GM10248 (cell line): ENCODE measurements at regions not wholly inside any gene's neighbourhood (a gene's known extent, or its start where the extent isn't known, plus 50 kb on each side); places are given as distances from the start of the nearest gene placed in this dataset.

Experiments used
- CTCF ChIA-PET: fragments of 300-600 bp; sonication (Branson Sonifier 250); formaldehyde crosslinking; extraction: SDS; loops from one replicate; lab custom pipeline; 2021; ENCODE audit warnings: antibody characterized with exemption; lab: Yijun Ruan, JAX
- POLR2A ChIA-PET: fragments of 350-650 bp; sonication (Branson Sonifier 250); formaldehyde crosslinking; extraction: SDS; loops from one replicate; lab custom pipeline; 2020; ENCODE audit warnings: antibody characterized with exemption; lab: Yijun Ruan, JAX
- DNase-seq: peaks from one replicate; pipeline ENCODE4 v3.0.0; 2012; ENCODE audit errors: extremely low spot score
- TF ChIP-seq, protein P1 (sequence below): IDR thresholded peaks from 2 replicates; pipeline ENCODE4 v1.5.1; 2012; ENCODE audit warnings: mild to moderate bottlenecking, low read depth; ENCODE audit errors: extremely low read depth, missing control alignments, control extremely low read depth

GRCh38 chr4:90030202-90030601, 97.0 kb upstream of the CCSER1 start:
- TF ChIP-seq, protein P1, sequence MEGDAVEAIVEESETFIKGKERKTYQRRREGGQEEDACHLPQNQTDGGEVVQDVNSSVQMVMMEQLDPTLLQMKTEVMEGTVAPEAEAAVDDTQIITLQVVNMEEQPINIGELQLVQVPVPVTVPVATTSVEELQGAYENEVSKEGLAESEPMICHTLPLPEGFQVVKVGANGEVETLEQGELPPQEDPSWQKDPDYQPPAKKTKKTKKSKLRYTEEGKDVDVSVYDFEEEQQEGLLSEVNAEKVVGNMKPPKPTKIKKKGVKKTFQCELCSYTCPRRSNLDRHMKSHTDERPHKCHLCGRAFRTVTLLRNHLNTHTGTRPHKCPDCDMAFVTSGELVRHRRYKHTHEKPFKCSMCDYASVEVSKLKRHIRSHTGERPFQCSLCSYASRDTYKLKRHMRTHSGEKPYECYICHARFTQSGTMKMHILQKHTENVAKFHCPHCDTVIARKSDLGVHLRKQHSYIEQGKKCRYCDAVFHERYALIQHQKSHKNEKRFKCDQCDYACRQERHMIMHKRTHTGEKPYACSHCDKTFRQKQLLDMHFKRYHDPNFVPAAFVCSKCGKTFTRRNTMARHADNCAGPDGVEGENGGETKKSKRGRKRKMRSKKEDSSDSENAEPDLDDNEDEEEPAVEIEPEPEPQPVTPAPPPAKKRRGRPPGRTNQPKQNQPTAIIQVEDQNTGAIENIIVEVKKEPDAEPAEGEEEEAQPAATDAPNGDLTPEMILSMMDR: no peak
- ChIA-PET CTCF (no interaction called here), POLR2A (no interaction called here)
- DNase-seq: no peak

DNA sequence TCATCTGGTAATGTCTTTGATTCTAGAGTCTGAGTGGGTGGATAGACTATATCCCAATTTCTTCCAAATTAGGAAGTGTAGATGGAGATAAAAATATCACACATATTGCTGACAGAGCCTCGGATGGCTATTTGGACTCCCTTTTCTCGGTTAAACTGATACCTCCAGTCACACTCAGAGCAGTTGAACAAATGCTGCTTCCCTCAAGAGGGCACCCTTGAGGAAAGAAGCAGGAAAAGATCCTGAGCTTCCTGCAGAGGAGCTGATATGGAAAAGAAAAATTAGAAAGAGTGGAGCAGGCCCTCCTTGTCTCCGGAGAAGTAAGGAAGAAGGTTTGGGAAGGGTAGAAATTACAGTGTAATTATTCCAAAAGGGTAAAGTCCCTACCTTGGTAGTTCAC, 96.2 kb upstream of the CCSER1 start:
- CTCF ChIA-PET: no interaction called here
- DNase-seq: no peak
- TF ChIP-seq, protein P1: no peak
- POLR2A ChIA-PET: no interaction called here

GRCh38 chr4:90039122-90039521, 88.1 kb upstream of the CCSER1 start:
- TF ChIP-seq, protein P1: no peak
- CTCF ChIA-PET: no interaction called here
- DNase-seq: no peak
- POLR2A ChIA-PET: no interaction called here

DNA sequence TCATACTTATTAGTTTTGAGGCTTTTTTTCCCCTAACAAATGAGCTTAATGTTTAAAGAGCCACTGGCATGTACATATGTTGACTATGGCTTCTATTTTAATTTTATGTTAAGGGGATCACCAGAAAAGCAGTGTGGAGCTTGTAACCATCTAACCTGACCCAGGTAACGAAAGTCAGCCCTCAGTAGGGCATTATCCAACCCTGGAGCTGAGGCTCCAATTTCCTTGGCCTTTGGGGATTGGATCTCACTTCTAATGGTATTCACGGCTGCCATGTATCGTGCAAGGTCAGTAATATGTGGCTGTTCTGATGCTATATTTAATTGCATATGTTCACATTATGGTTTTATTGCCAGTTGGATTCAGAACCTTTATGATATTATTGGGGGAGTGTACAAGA, 75.2 kb upstream of the CCSER1 start:
- no peak for DNase-seq
- ChIA-PET POLR2A (no interaction called here), CTCF (interaction anchor here (0.7 kb wide), 1 partner anchor 8 kb away, joined by 3 read pairs; no protein-coding TSS in a partner anchor)
- TF ChIP-seq, protein P1: no peak

GRCh38 chr4:90057091-90057490, 70.1 kb upstream of the CCSER1 start:
- DNase-seq: no peak
- ChIA-PET POLR2A (no interaction called here), CTCF (interaction anchor here (1.1 kb wide), 1 partner anchor 12 kb away, joined by 3 read pairs; no protein-coding TSS in a partner anchor)
- TF ChIP-seq, protein P1: no peak

GRCh38 chr4:90060039-90060438, 67.2 kb upstream of the CCSER1 start:
- CTCF ChIA-PET: interaction anchor here (1.1 kb wide), 1 partner anchor 8 kb away, joined by 3 read pairs; no protein-coding TSS in a partner anchor
- POLR2A ChIA-PET: no interaction called here
- TF ChIP-seq, protein P1: no peak
- no peak for DNase-seq
